Renal cortical epithelial cell (primary cell): ENCODE measurements at regions not wholly inside any gene's neighbourhood (a gene's known extent, or its start where the extent isn't known, plus 50 kb on each side); places are given as distances from the start of the nearest gene placed in this dataset.

Experiments used
- DNase-seq: peaks from one replicate; pipeline ENCODE4 v3.0.0-alpha.2; 2011; ENCODE audit warnings: low read depth

- DNase-seq, result no peak
Measured at GRCh38 chr11:36890841-36891240, 292.8 kb upstream of the RAG2 start.

GRCh38 chr11:36890121-36890679, 292.2 kb upstream of the RAG2 start:
- no peak for DNase-seq

DNA sequence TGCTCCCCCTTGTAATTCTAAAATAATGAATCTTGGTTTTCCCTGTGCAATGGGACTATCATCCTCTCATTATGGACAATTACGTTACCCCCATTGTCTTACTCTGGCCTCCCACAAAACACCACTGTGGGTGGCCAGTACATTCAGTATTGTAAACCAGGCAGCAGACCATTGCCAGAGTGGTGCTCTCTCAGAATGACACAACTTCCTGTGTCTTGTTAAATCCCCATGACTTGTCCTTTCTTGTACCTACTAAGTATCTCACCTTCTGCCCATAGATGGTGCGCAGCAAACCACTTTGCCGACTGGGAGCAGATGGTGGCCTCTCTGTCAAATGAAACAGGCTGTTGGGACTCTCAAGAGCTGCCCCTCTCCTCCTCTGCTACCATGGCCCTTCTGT, 287.1 kb upstream of the RAG2 start:
- no peak for DNase-seq

DNA sequence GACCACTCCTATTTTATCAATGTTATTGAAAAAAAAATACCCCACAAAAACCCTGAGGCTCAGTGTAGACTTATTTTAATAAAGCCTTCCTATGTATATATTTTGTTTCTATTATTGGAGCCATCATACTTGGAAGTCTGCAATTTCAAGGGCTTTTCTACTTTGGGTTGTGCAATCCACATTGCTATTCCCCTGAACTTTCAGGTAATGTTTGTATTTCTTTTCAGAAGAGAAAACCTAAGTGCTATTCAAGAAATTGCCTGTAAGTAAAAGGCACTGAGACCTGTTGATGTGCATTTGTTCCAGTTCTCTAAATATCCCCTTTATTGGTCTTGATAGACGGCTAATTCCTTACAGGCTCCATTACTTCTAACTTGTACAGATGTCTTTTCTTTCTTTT, 280.7 kb upstream of the RAG2 start:
- no peak for DNase-seq

- no peak for DNase-seq
Measured at GRCh38 chr11:36877149-36877548, 279.1 kb upstream of the RAG2 start.

DNA sequence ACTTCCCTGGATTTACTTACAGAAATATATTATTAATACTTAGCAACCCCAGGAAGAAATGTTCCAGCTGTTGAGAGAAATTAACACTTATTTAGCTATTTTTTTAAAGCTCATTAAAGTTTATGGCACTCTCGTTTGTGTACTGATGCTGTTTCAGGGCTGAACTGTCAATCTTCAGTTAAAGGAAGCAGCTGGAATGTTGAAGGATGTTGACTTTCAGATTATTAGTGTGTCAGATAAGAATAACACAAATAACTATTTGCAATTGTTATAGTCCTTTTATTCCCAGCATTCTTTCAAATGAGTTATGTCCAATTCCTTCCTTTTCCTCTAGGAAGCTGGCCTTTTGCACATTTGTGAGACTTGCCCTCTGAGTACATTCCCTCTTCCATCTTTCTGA, 278.2 kb upstream of the RAG2 start:
- no peak for DNase-seq

- DNase-seq, result no peak
Measured at GRCh38 chr11:36874291-36874690, 276.3 kb upstream of the RAG2 start.

- DNase-seq, result peak; percentile 6
Measured at GRCh38 chr11:36870361-36870760, 272.3 kb upstream of the RAG2 start.

GRCh38 chr11:36868380-36868779, 270.3 kb upstream of the RAG2 start:
- DNase-seq, result no peak

- no peak for DNase-seq
Measured at GRCh38 chr11:36865846-36866245, 267.8 kb upstream of the RAG2 start.

- no peak for DNase-seq
Measured at GRCh38 chr11:36854875-36855274, 256.8 kb upstream of the RAG2 start.

GRCh38 chr11:36848660-36849059, 250.6 kb upstream of the RAG2 start:
- DNase-seq, result no peak

GRCh38 chr11:36840378-36840777, 242.3 kb upstream of the RAG2 start:
- DNase-seq, result no peak

DNA sequence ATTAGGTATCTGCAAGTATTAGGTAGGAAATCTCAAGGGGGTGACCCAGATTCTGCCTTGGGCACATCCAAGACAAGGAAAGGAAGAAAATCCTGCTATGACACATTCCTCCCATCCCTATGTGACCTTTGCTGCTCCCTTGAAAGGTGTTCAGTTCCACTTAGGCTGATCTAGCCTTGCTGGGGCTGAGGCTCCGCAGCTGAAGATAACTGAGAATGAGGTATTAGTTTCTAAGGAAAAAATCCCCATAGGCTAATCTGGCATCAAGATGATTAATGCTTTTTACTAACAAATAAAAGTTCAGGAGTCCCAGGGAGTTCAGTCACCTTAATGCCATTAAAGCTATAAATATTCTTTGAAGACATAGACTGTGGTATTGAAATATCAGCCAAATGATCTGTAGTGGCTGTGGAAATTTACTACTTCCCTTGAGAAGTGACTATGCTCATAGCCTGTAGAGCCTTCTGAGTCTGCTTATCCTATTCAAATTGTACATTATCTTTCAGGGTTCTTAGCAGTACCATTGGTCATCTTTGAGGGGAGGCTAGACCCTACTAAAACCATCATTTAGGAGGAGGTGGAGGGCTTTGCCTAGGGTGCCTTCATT, 239.9 kb upstream of the RAG2 start:
- no peak for DNase-seq

- no peak for DNase-seq
Measured at GRCh38 chr11:36825251-36825650, 227.2 kb upstream of the RAG2 start.

GRCh38 chr11:36824349-36824748, 226.3 kb upstream of the RAG2 start:
- no peak for DNase-seq

DNA sequence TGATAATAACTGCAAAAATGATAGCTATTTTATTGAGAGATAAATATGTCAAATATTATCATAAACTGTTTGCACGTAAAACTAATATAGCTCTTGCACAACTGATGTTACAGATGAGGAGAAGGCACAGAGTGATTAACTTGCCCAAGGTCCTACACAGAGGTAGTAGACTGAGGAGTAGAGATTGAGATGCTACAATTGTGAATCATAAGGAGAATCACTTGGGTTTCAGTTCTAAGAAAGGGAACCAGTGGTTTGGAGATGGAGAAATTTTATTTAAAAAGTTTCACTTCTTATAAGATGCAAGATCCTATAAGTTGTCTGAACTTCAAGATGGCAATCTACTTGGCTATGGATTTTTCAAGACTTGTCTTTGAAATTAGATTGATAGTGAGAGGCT, 224.8 kb upstream of the RAG2 start:
- no peak for DNase-seq

DNA sequence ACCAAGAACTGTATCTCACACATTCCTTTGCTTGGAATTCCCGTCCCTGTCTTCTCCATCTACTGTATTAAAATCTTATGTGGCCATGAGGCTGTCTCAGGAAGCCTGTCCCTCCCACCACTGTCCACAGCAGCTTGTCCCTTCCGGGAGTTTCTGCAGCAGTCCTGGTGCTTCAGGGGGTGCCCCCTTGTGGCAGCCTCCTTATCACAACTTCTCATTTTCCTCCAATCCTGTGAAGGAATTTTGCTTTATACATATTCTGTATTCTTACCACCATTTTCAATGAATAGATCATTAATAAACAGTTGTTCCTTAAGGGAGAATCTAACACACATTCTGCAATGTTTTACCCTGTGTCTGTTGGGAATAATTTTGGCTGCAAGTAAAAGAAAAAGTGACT, 220.4 kb upstream of the RAG2 start:
- no peak for DNase-seq

- DNase-seq, result peak; percentile 13
Measured at GRCh38 chr11:36817336-36817965, 219.4 kb upstream of the RAG2 start.

DNA sequence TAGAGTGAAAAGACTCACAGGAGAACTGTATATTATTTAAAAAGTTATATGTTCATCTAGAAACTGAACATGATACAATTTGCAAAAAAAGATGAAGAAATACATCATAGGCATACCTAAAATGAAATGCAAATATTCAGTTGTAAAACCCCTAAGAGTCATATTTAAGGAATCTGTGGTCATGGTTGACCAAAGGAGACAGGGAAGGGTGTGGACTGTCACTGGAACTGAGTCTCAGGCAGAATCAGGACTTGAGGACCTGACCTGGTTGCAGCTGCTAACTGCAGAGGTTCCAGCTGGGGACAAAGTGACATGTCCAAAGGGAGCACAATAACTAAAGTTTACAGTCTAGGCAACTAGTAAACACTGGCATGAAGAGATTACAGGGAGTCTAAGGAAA, 211.3 kb upstream of the RAG2 start:
- no peak for DNase-seq

- no peak for DNase-seq
Measured at GRCh38 chr11:36807871-36808270, 209.8 kb upstream of the RAG2 start.

- DNase-seq, result no peak
Measured at GRCh38 chr11:36803084-36803483, 205.0 kb upstream of the RAG2 start.

DNA sequence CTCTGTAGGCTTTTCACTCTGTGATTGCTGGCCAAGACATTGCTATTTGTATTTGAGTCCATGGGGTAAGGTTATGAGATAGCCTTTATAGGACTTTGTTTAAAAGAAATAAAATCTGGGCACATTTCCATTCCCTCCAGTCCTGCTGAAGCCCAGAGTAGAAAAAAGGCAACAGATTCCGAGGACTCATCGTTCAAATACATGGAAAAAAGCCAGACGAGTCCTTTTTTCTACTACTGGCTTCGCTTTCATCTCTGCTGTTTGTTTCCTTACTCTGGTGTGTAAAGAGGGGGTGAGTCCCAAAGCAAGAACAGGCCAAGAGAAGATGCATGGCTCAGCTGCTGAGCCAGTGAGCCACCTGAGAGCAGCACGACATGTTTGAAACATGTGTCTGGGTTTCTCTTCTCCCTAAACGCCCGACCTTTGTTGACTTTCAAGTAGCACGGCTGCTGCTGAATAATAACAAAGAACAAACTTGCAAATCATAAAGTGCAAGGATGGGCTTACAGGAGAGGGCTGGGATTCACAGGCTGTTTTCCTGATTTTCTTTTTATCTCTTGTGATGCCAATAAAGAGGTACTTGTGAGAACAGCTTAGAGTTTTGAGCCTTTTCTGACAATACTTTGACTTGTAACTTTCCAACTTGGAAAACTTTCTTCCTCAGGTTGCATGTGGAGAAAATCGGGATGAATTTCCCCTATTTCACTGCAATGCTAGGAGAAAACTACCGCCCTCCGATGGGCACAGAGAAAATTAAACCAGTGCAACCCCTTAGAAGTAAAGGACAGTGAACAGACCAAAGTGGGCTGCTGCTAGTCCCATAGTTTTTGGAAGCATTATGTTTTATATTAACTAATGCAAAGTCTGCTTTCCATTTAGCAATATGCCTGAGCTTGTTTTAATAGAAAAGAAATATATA, 195.2 kb upstream of the RAG2 start:
- DNase-seq, result no peak
